GM08714 (cell line): ENCODE measurements at regions not wholly inside any gene's neighbourhood (a gene's known extent, or its start where the extent isn't known, plus 50 kb on each side); places are given as distances from the start of the nearest gene placed in this dataset.

Experiments used
- H3K4me3 ChIP-seq: fragments of 200-500 bp; sonication (Bioruptor generic); 2 replicates; pipeline ENCODE4 v1.5.1; 2014; ENCODE audit warnings: mild to moderate bottlenecking, low read length, inconsistent platforms
- ZNF274 ChIP-seq: IDR thresholded peaks from 2 replicates; pipeline ENCODE4 v1.6.1; 2012; ENCODE audit warnings: mild to moderate bottlenecking, low read depth, low read length

- H3K4me3 ChIP-seq, result no peak overlapping the region
- TF ChIP-seq ZNF274, result no peak
Measured at GRCh38 chr3:118277814-118278213, 756.8 kb downstream of the IGSF11 start.

DNA sequence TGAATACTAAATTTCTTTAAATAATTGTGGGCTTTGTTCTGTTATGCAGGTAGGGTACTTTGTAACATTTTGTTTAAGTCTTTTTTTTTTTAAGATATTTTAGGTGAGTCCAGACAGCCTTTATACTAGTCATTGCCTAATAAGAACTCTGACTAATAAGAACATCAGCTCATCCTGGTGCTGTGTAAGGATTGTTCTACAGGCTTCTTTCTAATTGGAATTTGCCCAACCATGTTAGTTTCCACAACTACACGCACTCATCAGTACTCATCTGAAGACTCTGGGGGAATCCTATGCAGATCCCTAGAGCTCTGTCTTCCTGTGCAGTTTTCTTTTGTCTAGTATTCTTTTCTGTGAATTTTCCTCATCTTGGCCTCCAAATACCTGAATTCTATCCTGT, 741.8 kb downstream of the IGSF11 start:
- no peak overlapping the region for H3K4me3 ChIP-seq
- TF ChIP-seq ZNF274, result no peak

DNA sequence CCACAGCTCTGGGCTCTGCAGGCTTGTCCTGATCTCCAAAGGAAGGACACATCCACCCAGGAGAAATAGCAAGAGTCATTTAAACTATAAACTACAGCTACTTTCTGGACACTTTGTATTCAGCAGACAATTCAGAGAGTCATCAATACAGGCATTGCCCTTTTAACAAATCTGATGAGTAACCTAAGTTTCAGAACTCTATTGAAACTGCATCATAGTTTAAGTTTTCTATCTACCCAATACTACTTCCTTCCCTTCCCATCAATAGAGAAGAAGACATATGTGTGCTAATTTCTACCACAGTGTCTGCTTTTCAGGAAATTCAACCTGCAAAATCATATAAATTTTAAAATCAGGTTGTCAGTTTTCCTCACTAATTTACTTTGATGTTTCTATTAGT, 736.5 kb downstream of the IGSF11 start:
- no peak for TF ChIP-seq ZNF274
- H3K4me3 ChIP-seq, result no peak overlapping the region

GRCh38 chr3:118304557-118304956, 730.1 kb downstream of the IGSF11 start:
- no peak overlapping the region for H3K4me3 ChIP-seq
- TF ChIP-seq ZNF274, result no peak

GRCh38 chr3:118332699-118333098, 701.9 kb downstream of the IGSF11 start:
- no peak for TF ChIP-seq ZNF274
- no peak overlapping the region for H3K4me3 ChIP-seq

DNA sequence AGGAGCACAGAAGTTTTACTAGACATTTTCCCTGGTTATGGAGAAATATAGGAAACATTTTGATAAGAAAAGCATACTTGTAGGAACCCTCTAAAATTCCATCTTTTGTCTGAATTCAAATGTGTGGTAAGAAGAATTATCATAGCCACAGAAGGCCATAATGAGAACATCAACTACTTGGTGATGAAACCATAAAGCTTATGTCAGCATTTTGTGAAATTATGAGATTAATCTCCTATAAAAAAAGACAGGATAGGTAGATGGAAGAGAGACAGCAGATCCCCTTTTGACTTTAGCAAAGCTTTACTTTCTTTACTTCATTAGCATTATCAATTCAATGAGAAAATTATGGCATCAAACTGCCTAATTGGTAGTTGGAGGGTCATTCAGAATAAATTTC, 697.0 kb downstream of the IGSF11 start:
- TF ChIP-seq ZNF274, result no peak
- no peak overlapping the region for H3K4me3 ChIP-seq

DNA sequence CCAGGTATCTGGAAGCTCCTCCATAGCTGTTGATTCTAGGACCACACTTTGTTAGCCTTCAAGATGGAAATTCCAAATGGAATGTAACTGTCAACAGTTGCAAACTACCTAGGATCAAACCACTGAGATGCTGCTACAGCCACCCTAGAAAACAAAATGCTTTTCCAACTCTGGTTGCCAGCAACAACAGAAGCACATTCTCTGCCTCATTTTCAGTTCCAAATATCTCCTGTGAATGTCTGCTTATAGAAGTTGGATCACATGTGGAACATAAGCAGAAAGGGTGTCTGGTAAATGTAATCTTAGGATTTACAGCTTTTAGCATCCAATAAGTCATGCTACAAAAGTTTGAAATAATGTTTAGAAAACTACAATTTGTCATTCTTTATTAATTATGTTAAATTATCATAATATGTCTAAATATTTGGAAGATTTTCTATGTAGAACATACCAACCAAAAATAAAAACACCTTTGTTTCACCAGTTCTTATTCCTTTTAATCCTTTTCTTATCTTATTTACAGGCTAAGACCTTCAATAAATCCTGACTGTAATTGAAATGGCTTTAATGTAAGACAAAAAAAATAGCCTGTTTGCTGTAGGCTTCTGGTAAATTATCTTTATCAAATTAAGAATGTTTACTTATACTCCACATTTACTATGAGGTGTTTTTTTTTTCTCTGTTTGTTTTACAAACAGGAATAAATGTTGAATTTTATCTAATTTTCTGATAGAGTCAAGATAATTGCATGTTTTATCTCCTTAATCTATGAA, 687.1 kb downstream of the IGSF11 start:
- TF ChIP-seq ZNF274, result no peak
- no peak overlapping the region for H3K4me3 ChIP-seq

DNA sequence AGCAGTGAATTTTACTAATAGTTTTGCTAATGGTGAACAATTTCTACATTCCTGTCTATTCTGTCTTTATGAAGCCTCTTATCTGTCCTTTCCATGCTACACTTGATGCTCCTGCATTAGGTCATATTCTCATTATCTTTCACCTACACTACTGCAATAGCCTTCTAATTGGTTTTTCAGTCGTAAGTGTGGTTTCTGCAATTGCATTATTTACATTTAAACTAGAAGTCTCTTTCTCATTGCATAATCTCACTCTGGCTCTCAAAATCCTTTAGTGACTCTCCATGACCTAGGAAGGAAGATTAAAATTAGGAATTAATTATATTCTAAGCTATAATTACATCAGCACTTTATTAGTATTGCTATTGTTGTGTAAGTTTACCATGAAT, 686.5 kb downstream of the IGSF11 start:
- no peak overlapping the region for H3K4me3 ChIP-seq
- no peak for TF ChIP-seq ZNF274

- no peak overlapping the region for H3K4me3 ChIP-seq
- TF ChIP-seq ZNF274, result no peak
Measured at GRCh38 chr3:118354556-118354955, 680.1 kb downstream of the IGSF11 start.

DNA sequence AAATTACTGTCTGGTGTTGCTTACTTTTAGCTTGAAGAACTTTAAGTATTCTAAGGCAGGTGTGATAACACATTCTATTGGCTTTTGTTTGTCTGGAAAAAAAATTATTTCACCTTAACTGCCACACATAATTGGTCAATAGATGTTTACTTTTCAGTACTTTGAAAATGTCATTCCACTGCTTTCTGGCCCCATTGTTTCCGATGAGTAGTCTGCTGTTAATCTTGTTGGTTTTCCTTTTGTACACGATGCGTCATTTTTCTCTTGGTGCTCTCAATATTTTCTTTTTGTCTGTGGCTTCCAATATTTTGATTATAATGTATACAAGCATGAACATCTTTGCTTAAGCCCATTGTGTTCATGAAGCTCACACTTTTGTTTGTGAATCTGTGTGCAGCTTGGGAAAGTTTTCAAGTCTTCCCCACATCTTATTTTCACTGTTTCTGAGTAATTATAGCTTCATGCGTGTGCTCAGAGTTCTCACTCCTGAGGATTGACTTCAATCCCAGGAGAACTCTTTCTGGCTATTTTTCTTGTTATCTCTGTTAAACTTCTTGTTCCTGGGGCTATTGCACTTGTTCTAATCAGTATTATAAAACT, 664.7 kb downstream of the IGSF11 start:
- no peak overlapping the region for H3K4me3 ChIP-seq
- no peak for TF ChIP-seq ZNF274

DNA sequence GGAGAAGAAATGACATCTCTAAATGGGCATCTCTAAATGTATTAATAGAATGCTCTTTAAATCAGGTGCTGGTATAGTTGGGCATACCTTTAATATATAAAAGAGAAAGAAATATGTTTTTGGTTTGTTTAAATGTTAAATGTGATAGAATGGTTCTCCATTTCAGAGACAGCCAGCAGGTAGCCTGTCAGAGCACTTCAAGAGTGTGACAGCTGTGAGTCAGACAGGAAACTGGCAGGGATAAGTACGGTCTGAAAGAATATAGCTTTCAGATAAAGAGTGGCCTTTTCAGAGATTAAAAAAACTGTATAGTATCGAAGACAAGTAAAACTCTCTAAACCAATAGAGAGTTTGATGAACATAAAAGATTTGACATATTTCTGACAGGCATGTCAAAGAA, 654.1 kb downstream of the IGSF11 start:
- no peak for TF ChIP-seq ZNF274
- H3K4me3 ChIP-seq, result no peak overlapping the region

DNA sequence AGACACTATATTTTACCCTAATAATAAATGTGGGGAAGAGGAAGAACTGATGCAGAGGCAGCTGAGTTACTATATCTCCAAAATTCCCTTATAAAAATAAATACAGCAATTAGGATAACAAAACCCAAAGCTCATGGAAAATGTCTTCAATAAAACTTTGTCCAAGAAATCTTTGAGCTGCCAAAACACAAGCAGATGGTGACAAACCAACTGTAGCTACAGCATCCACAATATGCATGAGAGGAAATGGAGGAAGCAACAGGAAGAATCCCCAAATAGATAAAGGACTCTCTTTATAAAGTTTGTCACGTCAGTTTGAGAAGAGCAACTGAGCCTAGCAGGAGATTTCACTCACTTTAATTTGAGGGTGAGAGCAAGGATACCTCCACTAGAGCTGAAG, 638.2 kb downstream of the IGSF11 start:
- H3K4me3 ChIP-seq, result no peak overlapping the region
- TF ChIP-seq ZNF274, result no peak

DNA sequence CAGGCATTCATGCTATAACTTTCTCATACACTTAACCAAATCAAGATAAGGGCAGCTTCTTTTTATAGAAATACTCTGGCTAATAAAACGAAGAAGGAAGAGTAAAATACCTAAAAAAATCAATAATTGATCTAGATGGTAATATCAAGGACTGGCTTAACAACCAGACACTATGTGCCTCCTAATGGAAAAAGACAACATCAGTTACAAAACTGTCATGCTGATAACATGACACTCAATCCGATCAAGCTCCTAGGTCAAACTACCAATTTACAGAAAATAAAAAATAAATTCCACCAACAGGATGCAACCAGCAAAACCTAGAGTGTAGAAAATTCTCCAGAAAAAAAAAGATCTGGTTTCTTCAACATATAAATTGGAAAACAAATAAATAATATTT, 634.6 kb downstream of the IGSF11 start:
- H3K4me3 ChIP-seq, result no peak overlapping the region
- TF ChIP-seq ZNF274, result no peak

DNA sequence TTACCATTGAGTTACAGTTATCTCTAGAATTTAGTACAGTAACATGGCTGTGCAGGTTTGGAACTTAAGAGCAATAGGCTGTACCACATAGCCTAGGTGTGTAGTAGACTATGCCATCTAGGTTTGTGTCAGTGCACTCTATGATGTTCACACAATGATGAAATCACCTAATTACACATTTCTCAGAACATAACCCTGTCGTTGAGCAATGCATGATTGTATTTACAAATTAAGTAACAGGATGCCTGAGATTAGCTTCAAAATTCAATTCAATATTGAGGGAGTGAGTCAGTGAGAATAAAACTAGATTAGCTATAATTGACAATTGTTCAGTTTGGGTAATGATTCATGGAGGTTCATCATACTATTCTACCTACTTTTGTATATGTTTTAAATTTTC, 633.8 kb downstream of the IGSF11 start:
- no peak overlapping the region for H3K4me3 ChIP-seq
- TF ChIP-seq ZNF274, result no peak

- no peak overlapping the region for H3K4me3 ChIP-seq
- TF ChIP-seq ZNF274, result no peak
Measured at GRCh38 chr3:118401887-118402286, 632.8 kb downstream of the IGSF11 start.

DNA sequence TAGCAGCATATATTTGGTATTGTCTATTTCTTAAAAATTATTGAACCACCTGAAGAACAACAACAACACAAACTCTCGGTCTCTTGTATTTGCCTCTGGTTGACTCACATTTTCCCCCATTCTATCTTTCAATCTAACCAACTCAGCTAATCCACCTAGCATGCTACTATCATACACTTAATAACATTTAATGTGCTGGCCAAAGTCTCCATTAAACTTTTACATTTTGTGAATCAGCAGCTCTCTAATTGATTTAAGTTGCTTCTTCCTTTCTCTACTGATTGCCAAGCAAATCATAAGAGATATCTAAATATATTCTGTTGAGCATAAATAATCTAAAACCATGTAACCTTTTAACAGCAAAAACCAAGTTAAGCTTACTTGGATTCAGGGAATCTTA, 631.7 kb downstream of the IGSF11 start:
- H3K4me3 ChIP-seq, result no peak overlapping the region

More for the DNA sequence above, 631.7 kb downstream of the IGSF11 start:
- no peak for TF ChIP-seq ZNF274
